WI38 (cell line): ENCODE measurements at regions not wholly inside any gene's neighbourhood (a gene's known extent, or its start where the extent isn't known, plus 50 kb on each side); places are given as distances from the start of the nearest gene placed in this dataset.

ENCODE experiments used
- H3K4me3 ChIP-seq: 2 replicates; pipeline ENCODE4 v1.5.1; 2011; ENCODE audit warnings: low read depth, mild to moderate bottlenecking, control low read depth, low read length
- TF ChIP-seq, protein P1 (sequence below): IDR thresholded peaks from 2 replicates; pipeline ENCODE4 v1.5.1; 2012; ENCODE audit warnings: low read depth, mild to moderate bottlenecking, control low read depth, low read length

DNA sequence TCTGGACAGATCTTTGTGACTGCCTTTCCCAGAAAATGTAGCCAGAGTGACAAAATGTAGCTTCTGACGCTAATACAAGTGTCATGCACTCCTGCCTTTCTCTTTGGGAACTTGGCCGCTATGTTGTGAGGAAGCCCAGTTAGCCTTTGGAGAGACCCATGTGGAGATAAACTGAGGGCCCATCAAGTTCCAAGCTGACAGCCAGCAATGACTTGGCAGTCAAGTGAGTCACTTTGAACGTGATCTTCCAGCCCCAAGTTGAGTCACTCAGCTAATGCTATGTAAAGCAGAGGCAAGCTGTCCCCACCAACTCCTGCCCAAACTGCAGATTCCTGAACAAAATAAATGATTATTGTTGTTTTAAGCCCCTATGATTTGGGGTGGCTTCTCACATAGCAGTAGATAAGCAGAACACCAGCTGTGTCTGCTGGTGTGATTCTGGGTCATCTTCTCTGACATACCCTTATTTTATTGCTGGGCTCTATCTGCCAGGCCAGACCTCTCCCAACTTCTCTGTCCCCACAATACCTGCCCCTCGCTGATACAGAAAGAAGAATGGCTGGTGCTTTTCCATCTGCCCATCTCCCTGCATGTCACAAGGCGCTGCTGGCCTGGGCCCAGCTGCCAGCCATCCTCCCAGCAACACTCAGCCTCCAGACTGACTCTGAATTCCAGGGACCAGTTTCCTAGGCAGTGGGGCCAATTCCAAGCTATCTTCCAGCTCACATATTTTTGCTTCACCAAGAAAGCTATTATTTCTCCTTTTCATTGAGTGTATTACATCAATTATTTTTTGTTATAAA lies 274.8 kb downstream of the LRFN2 start:
- TF ChIP-seq, protein P1, sequence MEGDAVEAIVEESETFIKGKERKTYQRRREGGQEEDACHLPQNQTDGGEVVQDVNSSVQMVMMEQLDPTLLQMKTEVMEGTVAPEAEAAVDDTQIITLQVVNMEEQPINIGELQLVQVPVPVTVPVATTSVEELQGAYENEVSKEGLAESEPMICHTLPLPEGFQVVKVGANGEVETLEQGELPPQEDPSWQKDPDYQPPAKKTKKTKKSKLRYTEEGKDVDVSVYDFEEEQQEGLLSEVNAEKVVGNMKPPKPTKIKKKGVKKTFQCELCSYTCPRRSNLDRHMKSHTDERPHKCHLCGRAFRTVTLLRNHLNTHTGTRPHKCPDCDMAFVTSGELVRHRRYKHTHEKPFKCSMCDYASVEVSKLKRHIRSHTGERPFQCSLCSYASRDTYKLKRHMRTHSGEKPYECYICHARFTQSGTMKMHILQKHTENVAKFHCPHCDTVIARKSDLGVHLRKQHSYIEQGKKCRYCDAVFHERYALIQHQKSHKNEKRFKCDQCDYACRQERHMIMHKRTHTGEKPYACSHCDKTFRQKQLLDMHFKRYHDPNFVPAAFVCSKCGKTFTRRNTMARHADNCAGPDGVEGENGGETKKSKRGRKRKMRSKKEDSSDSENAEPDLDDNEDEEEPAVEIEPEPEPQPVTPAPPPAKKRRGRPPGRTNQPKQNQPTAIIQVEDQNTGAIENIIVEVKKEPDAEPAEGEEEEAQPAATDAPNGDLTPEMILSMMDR: no peak
- H3K4me3 ChIP-seq: no peak overlapping the region

- TF ChIP-seq, protein P1: peak; percentile 58
- no peak overlapping the region for H3K4me3 ChIP-seq
Observed at GRCh38 chr6:40308533-40309306, 278.4 kb downstream of the LRFN2 start.

DNA sequence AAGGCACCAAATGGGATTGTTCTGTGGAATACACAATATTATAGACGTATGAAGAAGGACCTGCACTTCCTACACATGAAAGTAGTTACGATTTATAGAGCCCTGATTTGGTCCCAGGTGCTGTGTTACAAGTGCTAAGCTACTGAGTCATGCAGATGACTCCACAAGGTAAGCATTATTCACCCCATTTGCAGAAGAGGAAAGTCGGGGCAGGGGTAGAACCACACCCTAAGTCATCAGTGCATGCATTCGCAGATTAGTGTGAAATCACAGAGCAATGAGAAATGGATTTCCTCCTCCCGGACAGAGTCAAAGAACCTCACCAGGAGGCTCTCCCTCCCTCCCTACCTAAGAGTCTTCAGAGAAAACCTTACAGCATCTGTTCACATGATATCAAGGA lies 279.5 kb downstream of the LRFN2 start:
- H3K4me3 ChIP-seq: no peak overlapping the region
- TF ChIP-seq, protein P1: no peak

- no peak overlapping the region for H3K4me3 ChIP-seq
- TF ChIP-seq, protein P1: no peak
Observed at GRCh38 chr6:40302856-40303454, 284.2 kb downstream of the LRFN2 start.

DNA sequence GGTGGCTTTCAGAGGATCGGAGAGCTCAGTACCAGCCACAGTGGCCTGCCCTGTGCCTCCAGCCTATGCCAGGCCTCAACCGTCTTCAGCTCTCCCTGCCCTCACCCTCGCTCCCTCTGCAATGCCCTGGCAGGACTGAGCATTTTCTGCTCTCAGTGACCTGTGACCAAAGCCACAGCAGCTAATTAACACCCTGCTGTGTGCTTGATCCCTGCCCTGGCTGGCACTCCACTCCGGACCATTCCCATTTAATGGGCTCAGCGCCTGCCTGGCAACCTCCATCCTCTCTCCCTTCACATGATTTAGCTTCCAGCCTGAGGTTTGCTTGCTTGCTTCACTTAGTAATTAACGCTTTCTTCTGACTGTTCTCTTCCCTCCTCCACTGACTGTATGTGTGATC lies 287.5 kb downstream of the LRFN2 start:
- TF ChIP-seq, protein P1: no peak
- H3K4me3 ChIP-seq: no peak overlapping the region

- TF ChIP-seq, protein P1: no peak
- no peak overlapping the region for H3K4me3 ChIP-seq
Observed at GRCh38 chr6:40298207-40298606, 289.0 kb downstream of the LRFN2 start.
